Kidney tubule cell (primary cell): ENCODE measurements at regions not wholly inside any gene's neighbourhood (a gene's known extent, or its start where the extent isn't known, plus 50 kb on each side); places are given as distances from the start of the nearest gene placed in this dataset.

ENCODE experiments used
- DNase-seq: peaks from one replicate; pipeline ENCODE4 v3.0.0-alpha.2; 2018; ENCODE audit warnings: low spot score

GRCh38 chr10:75347186-75347585 is 54.4 kb downstream of the ZNF503 start:
- peak; percentile 82 for DNase-seq

DNA sequence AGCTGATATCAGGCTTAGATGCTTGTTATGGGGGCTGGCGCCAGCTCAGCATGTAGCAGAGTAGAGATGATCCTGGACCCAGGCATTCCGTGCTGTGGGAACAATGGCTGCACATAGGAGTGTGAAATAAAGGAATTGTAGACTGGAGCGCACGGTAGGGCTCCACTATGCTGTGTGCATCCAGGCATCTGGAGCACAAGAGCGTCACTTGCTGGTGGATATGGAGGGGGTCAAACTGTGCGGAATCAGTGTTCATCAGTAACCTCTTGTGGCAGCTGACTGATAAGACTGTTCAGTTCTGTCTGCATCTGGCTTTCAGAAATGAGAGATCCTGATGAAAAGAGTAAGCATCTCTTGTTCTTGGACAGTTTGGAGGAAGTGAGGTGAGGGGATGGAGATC is 55.8 kb downstream of the ZNF503 start:
- DNase-seq, result no peak

DNA sequence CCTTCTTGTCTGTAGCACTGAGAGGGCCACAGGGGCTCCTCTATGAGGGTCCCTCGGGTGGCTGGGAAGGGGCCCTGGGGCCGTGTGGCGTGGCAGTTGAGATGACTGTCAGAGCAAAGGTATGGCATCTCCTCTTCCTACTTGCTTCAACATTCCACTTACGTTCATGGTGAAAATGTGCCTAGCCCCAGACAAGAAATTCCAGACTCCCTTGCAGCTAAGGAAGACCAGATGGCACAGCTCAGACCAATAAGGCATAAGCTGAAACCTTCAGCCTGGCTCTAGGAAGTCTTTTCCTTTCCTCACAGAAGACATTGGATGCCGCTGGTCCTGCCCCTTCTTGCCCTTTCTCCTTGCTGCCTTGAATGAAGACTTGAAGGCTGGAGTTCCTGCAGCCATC is 57.4 kb downstream of the ZNF503 start:
- no peak for DNase-seq

DNA sequence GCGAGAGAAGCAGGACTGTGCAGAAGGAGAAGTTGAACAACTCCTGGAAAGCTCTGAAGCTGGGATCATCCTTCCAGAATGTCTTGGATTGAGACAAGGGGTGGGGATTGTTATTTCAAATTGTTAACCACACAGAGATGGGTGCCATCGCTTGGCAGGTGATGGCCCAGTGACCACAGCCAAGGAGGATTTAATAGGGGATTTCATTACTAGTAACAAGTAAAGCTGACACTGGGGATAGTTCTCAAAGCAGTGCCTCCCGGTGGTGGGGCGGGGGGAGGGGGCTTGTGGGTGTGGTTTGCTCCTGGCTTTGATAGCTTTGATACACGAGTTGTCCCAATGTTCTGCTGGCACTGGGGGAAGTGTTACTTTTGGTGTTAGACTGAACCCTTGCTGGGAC is 59.2 kb downstream of the ZNF503 start:
- DNase-seq, result no peak

- DNase-seq, result no peak
Observed at GRCh38 chr10:75335983-75336382, 65.6 kb downstream of the ZNF503 start.

DNA sequence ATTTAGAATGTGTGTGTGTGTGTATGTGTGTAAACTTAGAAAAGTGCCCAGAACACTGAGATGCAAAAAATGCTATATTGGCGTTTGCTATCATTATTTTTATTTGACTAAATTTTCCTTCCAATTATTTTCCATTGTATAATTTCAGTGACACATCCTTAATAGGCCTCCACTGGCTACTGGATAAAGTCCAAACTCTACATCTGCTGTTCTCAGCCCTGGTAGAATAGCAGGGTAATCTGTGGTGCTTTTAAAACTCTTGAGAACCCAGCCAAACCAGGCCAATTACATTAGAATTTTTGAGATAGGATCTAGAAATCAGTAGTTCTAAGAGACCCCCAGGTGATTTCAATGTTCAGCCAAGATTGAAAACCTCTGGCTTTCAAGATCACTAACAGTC is 66.4 kb downstream of the ZNF503 start:
- DNase-seq, result no peak

DNA sequence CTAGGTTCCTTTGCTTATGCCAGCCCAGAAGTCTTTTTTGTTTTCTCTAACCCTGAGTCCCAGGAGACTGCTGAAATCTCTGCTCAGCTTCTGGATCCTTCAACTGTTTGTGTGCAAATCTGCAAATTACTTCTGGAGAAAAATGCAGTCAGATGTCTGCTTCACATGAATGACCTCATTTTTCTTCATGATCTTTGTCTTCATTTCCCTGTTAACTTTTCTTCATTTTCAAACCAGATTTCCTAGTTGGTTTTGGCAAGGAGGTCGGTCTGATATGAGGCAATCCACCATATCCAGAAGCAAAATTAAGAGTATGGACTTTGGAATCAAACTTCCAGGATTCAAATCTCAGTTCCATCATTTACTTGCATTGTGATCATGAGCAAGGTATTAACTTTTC is 66.8 kb downstream of the ZNF503 start:
- no peak for DNase-seq

GRCh38 chr10:75332081-75332480 is 69.5 kb downstream of the ZNF503 start:
- DNase-seq, result no peak

- no peak for DNase-seq
Observed at GRCh38 chr10:75331081-75331480, 70.5 kb downstream of the ZNF503 start.

DNA sequence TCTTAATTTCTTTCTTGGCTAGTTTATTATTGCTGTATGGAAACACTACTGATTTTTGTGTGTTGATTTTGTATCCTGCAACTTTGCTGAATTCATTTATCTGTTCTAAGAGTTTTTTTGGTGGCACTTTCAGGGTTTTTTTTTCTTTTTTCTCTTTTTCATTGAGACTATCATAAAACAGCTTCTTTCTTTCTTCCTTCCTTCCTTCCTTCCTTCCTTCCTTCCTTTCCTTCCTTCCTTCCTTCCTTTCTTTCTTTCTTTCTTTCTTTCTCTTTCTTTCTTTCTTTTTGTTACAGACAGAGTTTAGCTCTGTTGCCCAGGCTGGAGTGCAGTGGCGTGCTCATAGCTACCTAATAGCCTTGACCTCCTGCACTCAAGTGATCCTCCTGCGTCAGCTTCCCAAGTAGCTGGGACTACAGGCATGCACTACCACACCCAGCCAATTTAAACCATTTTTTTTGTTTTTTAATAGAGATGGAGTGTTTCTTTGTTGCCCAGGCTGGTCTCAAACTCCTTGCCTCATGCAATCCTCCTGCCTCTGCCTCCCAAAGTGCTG is 72.3 kb downstream of the ZNF503 start:
- DNase-seq, result no peak

GRCh38 chr10:75326306-75326705 is 75.3 kb downstream of the ZNF503 start:
- DNase-seq, result no peak

GRCh38 chr10:75319274-75319673 is 82.3 kb downstream of the ZNF503 start:
- DNase-seq, result no peak

DNA sequence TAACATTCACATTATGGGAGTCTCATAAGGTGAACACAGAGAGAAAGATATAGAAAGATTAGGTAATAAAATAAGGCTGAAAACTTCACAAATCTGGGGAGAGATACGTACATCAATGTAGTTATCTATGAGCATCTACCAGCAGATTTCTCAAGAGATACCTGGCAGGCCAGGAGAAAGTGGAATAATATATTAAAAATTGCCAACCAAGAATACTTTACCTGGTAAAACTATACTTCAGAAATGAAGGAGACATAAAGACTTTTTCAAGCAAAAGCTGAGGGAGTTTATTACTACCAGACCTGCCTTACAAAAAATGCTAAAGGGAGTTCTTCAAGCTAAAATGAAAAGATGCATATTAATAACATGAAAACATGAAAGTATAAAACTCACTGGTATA is 78.8 kb upstream of the COMTD1 start:
- no peak for DNase-seq

- DNase-seq, result no peak
Observed at GRCh38 chr10:75312440-75312839, 76.7 kb upstream of the COMTD1 start.

GRCh38 chr10:75305675-75306074 is 69.9 kb upstream of the COMTD1 start:
- DNase-seq, result no peak

DNA sequence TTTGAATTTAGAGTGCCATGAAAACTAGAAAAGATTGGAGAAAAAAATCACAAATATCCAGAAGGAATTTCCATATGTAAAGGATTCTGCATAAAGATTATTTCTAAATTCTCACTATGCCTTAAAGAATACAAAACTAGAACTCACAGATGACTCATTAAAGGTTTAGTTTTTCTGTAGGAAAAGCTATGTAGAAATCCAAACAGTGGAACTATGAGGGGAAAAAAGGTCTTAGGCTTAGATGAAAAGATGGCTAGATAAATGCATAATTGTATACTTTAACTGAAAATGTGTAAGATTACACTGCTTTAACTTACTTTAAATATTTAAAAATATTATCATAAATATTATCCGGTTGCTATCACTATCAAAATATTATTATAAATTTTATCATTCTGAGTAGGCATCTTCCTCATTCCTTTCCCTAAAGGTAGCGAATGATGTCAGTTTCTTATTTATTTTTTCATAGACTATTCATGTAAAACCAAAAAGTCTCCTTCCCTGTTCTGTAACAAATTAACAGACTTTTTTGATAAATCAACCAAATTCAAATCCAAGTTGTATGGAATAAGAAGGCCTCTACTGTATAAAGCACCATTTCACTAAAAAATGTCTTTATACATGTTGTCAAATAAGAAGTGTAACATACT is 69.1 kb upstream of the COMTD1 start:
- DNase-seq, result peak; percentile 77

DNA sequence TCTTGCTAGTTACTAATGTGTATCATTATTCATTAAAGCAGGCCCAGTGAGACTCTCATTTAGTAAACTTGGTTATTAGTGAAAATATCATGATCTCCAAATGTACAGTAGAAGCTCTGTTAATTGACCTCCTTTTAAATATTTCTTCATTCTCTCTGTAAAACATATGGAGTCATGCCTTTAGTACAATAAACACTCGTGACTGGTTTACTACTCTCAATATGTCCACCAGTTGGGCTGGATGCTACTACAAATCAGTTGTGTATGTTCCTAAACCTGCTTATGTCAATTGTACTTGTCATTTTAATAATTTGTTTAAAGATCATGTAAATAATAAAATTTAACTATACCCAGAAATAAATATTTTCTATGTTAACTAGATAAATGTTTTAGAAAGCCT is 68.6 kb upstream of the COMTD1 start:
- DNase-seq, result no peak

DNA sequence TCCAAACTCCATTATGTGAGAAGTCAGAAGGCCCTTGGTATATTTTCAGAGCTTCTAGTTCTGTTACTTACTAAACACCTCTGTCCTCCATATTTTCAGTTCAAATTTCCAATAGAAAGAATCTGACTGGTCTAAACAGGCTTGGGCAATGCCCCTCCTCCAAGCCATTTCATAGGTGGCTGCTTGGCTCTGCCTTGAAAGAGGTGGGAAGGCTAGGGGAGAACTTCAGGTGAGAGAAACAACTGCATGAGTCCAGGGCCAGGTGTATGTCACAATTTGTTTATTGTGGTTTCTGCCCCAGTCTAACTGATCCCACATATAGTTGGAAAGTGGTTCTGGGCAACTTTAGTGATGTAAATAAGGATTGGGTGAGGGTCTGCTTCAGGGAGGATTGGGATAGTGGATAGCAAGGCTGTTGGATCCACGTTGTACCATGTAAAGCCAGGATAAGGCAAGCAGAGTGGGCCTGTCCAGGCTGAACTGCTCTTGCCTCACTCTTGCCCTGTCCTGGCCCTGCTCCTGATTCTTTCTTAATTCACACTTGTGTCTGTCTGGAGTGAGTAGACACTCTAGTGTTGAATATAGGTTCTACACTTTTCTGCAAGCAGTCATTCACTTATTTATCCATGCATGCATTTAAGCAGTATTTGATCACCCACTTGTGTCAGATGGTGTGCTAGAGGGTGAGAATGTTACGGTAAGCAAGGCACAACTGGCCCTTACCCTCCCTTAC is 67.5 kb upstream of the COMTD1 start:
- no peak for DNase-seq

GRCh38 chr10:75302029-75302428 is 66.3 kb upstream of the COMTD1 start:
- DNase-seq, result no peak

DNA sequence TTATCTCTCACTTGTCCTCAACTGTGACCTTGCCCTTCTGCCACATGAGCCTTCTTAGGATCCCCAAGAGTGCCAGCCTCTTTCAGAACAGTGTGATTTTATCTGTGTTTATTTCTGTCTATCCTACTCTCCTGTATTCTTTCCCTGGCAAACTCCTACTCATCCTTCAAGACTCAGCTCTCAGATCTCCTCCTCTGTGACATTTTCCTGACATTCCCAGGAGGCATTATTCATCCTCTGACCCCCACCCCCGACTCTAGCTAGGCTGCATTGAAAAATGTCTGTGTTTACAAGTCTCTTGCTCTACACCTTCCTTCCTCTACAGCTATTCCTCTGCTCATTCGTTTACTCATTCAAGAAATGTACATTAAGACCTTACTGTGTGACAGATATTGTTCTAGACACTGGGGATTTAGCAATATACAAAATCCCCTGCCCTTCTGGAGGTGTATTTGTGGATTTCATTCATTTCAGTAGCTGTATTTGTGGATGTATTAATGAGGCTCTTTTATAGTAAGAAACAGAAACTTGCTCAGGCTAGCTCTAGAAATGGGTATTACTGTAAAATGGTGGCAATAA is 61.4 kb upstream of the COMTD1 start:
- DNase-seq, result no peak

GRCh38 chr10:75295868-75296441 is 60.2 kb upstream of the COMTD1 start:
- no peak for DNase-seq

- peak; percentile 92 for DNase-seq
Observed at GRCh38 chr10:75294866-75295701, 59.3 kb upstream of the COMTD1 start.
